Caco-2 (cell line): ENCODE measurements at regions not wholly inside any gene's neighbourhood (a gene's known extent, or its start where the extent isn't known, plus 50 kb on each side); places are given as distances from the start of the nearest gene placed in this dataset.

Source experiments
- BruUV-seq: library from RNA; stranded (reverse); fragments of 400-500 nt; replicated peaks from 2 replicates; lab custom pipeline; 2021; lab: Mats Ljungman, UMichigan
- CTCF ChIA-PET: fragments of 300-600 bp; sonication (Branson Sonifier 250); formaldehyde crosslinking; loops from one replicate; lab custom pipeline; 2022; ENCODE audit warnings: antibody characterized with exemption; lab: Charles Lee
- POLR2A ChIA-PET: fragments of 300-600 bp; sonication (Branson Sonifier 250); formaldehyde crosslinking; loops from one replicate; lab custom pipeline; 2022; ENCODE audit warnings: antibody characterized with exemption; lab: Charles Lee
- DNase-seq, 2 experiments: peaks; one replicate each; pipeline versions ENCODE4 v3.0.0 to v3.0.0-alpha.2; 2020 to 2022
- H3K27me3 ChIP-seq: replicated peaks from 2 replicates; pipeline ENCODE4 v1.6.0; 2011; ENCODE audit warnings: low read length; ENCODE audit not compliant: control insufficient read depth, insufficient read depth
- H3K36me3 ChIP-seq: 2 replicates; pipeline ENCODE4 v1.5.1; 2011; ENCODE audit warnings: low read length; ENCODE audit not compliant: control insufficient read depth, insufficient read depth
- H3K4me1 ChIP-seq: fragments of 250-450 bp; sonication (Bioruptor Pico); 2 replicates; pipeline ENCODE4 v1.5.1; 2020; ENCODE audit warnings: mild to moderate bottlenecking
- H3K4me3 ChIP-seq: 2 replicates; pipeline ENCODE4 v1.5.1; 2011; ENCODE audit warnings: low read depth, mild to moderate bottlenecking, control low read depth, low read length
- H3K9me3 ChIP-seq: fragments of 250-450 bp; sonication (Bioruptor Pico); 2 replicates; pipeline ENCODE4 v1.5.1; 2020; ENCODE audit warnings: mild to moderate bottlenecking, moderate library complexity
- H3K27ac Mint-ChIP-seq: one replicate; pipeline ENCODE4 v1.8.0; 2022; ENCODE audit warnings: mixed read lengths; ENCODE audit not compliant: unreplicated experiment
- H3K27me3 Mint-ChIP-seq: one replicate; pipeline ENCODE4 v1.8.0; 2022; ENCODE audit warnings: mixed read lengths; ENCODE audit not compliant: insufficient read depth, unreplicated experiment
- H3K36me3 Mint-ChIP-seq: one replicate; pipeline ENCODE4 v1.8.0; 2022; ENCODE audit warnings: mild to moderate bottlenecking, mixed read lengths; ENCODE audit not compliant: insufficient read depth, unreplicated experiment
- H3K4me1 Mint-ChIP-seq: one replicate; pipeline ENCODE4 v1.8.0; 2022; ENCODE audit warnings: low read depth, mixed read lengths; ENCODE audit not compliant: unreplicated experiment
- H3K4me3 Mint-ChIP-seq: one replicate; pipeline ENCODE4 v1.8.0; 2022; ENCODE audit warnings: mild to moderate bottlenecking, moderate library complexity, mixed read lengths; ENCODE audit not compliant: unreplicated experiment
- H3K9me3 Mint-ChIP-seq: one replicate; pipeline ENCODE4 v1.8.0; 2022; ENCODE audit warnings: mixed read lengths; ENCODE audit not compliant: unreplicated experiment
- intact Hi-C: fragments of 100-400 bp; cut with micrococcal nuclease; formaldehyde crosslinking; loops from one replicate; pipeline ENCODE4 v1.10.0; 2022; ENCODE audit not compliant: unreplicated experiment
- TF ChIP-seq, protein P1 (sequence below), 2 experiments: fragments of 200-600 bp in 1 of 2; IDR thresholded peaks; 1 replicate in 1 of 2; 2 replicates in 1 of 2; pipeline versions ENCODE4 v1.5.1 to v1.8.0; 2011 to 2022; ENCODE audit warnings: antibody characterized with exemption in 1 of 2, control low read depth in 1 of 2, inconsistent platforms in 1 of 2, low read depth in 1 of 2, low read length in 1 of 2, mild to moderate bottlenecking in 1 of 2, moderate library complexity in 1 of 2; ENCODE audit not compliant: insufficient read depth in 1 of 2, severe bottlenecking in 1 of 2, unreplicated experiment in 1 of 2

DNA sequence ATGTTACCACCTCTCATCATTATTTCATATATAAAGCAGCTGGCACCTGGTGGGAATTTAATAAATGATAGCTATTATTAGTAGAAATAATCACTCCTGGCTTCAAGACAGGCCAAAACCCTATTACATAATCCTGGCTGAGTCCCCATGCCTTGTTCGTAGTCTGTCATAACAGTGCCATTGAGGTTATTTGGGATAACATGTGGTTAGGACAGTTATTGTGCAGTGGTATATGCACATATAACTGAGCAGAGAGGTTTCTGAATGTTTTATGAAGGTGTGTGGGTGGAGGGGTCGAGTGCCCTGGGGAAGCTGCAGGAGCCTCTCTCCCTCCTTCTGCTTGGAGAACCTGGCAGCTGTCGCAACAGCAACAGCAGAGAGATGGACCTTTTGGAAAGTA, 162.4 kb upstream of the NABP1 start:
- no peaks in the 10 kb centered on the region for H3K27me3 Mint-ChIP-seq
- Histone ChIP-seq H3K27me3 (no peaks in the 10 kb centered on the region), H3K36me3 (no peaks in the 10 kb centered on the region), H3K9me3 (no peaks in the 10 kb centered on the region), H3K4me1 (no peaks in the 10 kb centered on the region), H3K4me3 (no peak overlapping the region)
- intact Hi-C loops: no loop called here
- TF ChIP-seq, protein P1, sequence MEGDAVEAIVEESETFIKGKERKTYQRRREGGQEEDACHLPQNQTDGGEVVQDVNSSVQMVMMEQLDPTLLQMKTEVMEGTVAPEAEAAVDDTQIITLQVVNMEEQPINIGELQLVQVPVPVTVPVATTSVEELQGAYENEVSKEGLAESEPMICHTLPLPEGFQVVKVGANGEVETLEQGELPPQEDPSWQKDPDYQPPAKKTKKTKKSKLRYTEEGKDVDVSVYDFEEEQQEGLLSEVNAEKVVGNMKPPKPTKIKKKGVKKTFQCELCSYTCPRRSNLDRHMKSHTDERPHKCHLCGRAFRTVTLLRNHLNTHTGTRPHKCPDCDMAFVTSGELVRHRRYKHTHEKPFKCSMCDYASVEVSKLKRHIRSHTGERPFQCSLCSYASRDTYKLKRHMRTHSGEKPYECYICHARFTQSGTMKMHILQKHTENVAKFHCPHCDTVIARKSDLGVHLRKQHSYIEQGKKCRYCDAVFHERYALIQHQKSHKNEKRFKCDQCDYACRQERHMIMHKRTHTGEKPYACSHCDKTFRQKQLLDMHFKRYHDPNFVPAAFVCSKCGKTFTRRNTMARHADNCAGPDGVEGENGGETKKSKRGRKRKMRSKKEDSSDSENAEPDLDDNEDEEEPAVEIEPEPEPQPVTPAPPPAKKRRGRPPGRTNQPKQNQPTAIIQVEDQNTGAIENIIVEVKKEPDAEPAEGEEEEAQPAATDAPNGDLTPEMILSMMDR (IDR thresholded peaks at IDR 0.05; ENCODE audit: insufficient read depth in 1 of 2, low read depth in 1 of 2, low read length in 1 of 2, severe bottlenecking in 1 of 2, unreplicated experiment in 1 of 2): no peak
- H3K36me3 Mint-ChIP-seq: no peaks in the 10 kb centered on the region
- BruUV-seq: no TSS peak
- ChIA-PET POLR2A (no interaction called here), CTCF (interaction anchor here (0.6 kb wide), 1 partner anchor 463 kb away, joined by 3 read pairs; no protein-coding TSS in a partner anchor)
- peaks cover 22% of the 10 kb centered on the region for H3K4me1 Mint-ChIP-seq
- no peak overlapping the region for H3K27ac Mint-ChIP-seq
- H3K9me3 Mint-ChIP-seq: no peaks in the 10 kb centered on the region
- no peak overlapping the region for H3K4me3 Mint-ChIP-seq
- DNase-seq: no peak

DNA sequence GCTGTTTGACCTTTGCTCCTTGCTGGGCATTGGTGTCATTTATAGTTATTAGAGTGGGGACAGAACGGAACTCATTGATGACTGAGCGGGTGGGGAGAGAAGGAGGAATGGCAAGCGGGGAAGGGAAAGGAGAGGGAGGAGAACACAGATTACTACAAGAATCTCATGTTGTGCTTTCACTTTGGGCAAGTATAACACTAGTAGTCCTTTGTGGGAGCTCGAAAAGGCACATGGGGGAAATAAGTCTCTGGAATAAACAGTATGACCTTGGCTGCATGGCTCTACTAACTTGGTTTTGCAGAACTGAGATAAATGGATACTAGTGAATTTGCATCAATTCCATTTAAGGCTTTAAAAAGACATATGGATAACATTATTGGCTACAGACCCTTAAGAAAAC, 161.7 kb upstream of the NABP1 start:
- no TSS peak for BruUV-seq
- POLR2A ChIA-PET: no interaction called here
- no peak overlapping the region for H3K4me3 Mint-ChIP-seq
- Histone ChIP-seq H3K27me3 (no peaks in the 10 kb centered on the region), H3K36me3 (no peaks in the 10 kb centered on the region), H3K4me3 (no peak overlapping the region), H3K4me1 (no peaks in the 10 kb centered on the region), H3K9me3 (no peaks in the 10 kb centered on the region)
- CTCF ChIA-PET: no interaction called here
- DNase-seq: no peak
- no peaks in the 10 kb centered on the region for H3K27me3 Mint-ChIP-seq
- no peaks in the 10 kb centered on the region for H3K9me3 Mint-ChIP-seq
- TF ChIP-seq, protein P1 (IDR thresholded peaks at IDR 0.05; ENCODE audit: insufficient read depth in 1 of 2, low read depth in 1 of 2, low read length in 1 of 2, severe bottlenecking in 1 of 2, unreplicated experiment in 1 of 2): no peak
- no peaks in the 10 kb centered on the region for H3K36me3 Mint-ChIP-seq
- H3K4me1 Mint-ChIP-seq: peaks cover 22% of the 10 kb centered on the region
- intact Hi-C loops: no loop called here
- H3K27ac Mint-ChIP-seq: no peak overlapping the region

DNA sequence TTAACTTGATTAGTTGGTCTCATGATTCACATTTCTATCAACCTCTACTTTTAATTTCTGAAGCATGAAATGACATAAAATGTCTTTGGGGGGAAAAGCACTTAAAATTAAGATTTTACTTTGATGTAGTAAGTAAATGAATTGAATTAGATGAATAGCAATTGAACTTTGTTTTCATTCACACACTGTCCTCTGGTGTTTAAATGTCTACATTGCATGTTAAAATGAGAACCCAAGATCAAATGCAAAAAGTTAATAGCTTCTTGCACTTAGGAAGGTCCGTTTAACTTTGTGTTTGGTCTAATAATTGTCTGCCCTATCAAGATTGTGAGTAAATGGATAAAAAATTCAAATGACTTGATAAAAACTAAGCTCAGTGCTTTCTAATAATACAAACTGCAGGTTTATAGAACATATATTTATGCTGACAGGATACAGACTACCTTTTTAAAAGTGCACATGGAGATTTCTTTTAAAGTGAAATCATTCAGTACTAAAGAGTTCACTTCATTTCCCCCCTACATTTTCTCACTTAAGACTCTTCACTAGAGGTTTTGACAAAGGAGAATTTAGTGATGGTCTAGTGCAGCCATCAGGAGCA, 156.2 kb upstream of the NABP1 start:
- H3K4me3 Mint-ChIP-seq: no peak overlapping the region
- DNase-seq: peak in 1 of 2 experiments; percentile 15
- no peaks in the 10 kb centered on the region for H3K27me3 Mint-ChIP-seq
- ChIA-PET POLR2A (no interaction called here), CTCF (interaction anchor here (1.0 to 1.4 kb wide), 2 partner anchors 357 to 470 kb away, joined by 3 to 4 read pairs; no protein-coding TSS in a partner anchor)
- H3K4me3 ChIP-seq: no peak overlapping the region
- H3K27ac Mint-ChIP-seq: no peak overlapping the region
- H3K36me3 ChIP-seq: no peaks in the 10 kb centered on the region
- H3K9me3 ChIP-seq: no peaks in the 10 kb centered on the region
- intact Hi-C loops: loop anchor here (1.0 kb wide), 4 partner anchors 289 to 469 kb away; no protein-coding TSS in a partner anchor
- no peaks in the 10 kb centered on the region for H3K27me3 ChIP-seq
- no peaks in the 10 kb centered on the region for H3K36me3 Mint-ChIP-seq
- no TSS peak for BruUV-seq
- TF ChIP-seq, protein P1 (IDR thresholded peaks at IDR 0.05; ENCODE audit: insufficient read depth in 1 of 2, low read depth in 1 of 2, low read length in 1 of 2, severe bottlenecking in 1 of 2, unreplicated experiment in 1 of 2): peak; percentile 62 to 74
- H3K4me1 Mint-ChIP-seq: peaks cover 13% of the 10 kb centered on the region
- no peaks in the 10 kb centered on the region for H3K9me3 Mint-ChIP-seq
- H3K4me1 ChIP-seq: no peaks in the 10 kb centered on the region
